ENCODE measurements at regions not wholly inside any gene's neighbourhood (a gene's known extent, or its start where the extent isn't known, plus 50 kb on each side); places are given as distances from the start of the nearest gene placed in this dataset.

DNA sequence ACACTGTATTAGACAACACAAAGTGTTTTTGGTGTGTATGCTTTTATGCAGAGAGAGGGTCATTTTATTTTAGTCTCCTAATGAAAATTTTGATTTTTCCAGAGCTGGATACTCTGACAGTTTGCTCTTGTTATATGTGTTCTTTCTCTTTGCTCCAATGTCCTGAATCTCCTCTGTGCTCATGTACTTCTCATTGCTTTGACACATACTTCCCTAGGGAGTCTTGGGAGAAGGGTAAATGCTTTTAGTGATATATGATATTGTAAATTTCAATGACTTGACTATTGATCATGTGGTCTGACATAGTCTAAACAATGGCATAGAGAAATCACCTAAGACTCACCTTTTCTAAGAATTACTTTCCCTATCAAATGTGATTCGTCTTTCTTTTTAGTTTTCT lies 972.6 kb upstream of the EDIL3 start:
- Histone ChIP-seq H3K36me3 (ENCODE audit: control insufficient read depth in 2 of 4, insufficient read depth in 4 of 4, low read length in 3 of 4) (no peaks in the 10 kb centered on the region), H3K79me1 (ENCODE audit: low read depth, low read length) (no peaks in the 10 kb centered on the region), H3K4me2 (ENCODE audit: insufficient read depth in 1 of 2, low read depth in 2 of 2, low read length in 2 of 2) (no peak overlapping the region), H3K23me2 (ENCODE audit: low read depth, low read length) (no peaks in the 10 kb centered on the region), H2BK120ac (replicated peaks; ENCODE audit: low read depth, low read length) (no peak overlapping the region), H3K4me1 (replicated peaks in 1 of 4; ENCODE audit: control insufficient read depth in 3 of 4, insufficient read depth in 4 of 4, low read length in 3 of 4) (no peaks in the 10 kb centered on the region), H3K27me3 (replicated peaks in 1 of 4; ENCODE audit: control insufficient read depth in 3 of 4, extremely low read depth in 1 of 4, insufficient read depth in 3 of 4, low read length in 3 of 4) (no peaks in the 10 kb centered on the region), H3K4ac (replicated peaks; ENCODE audit: insufficient read length, low read depth, low read length) (no peak overlapping the region), H3K9me3 (ENCODE audit: insufficient read depth in 2 of 2, low read depth in 1 of 2, low read length in 1 of 2) (no peaks in the 10 kb centered on the region), H4K91ac (replicated peaks; ENCODE audit: insufficient read length, low read length) (no peak overlapping the region), H3K79me2 (ENCODE audit: control insufficient read depth in 1 of 2, insufficient read depth in 2 of 2, low read length in 2 of 2) (no peaks in the 10 kb centered on the region), H3K4me3 (ENCODE audit: extremely low read depth in 1 of 4, insufficient read depth in 2 of 4, low read depth in 3 of 4, low read length in 4 of 4) (no peak overlapping the region), H2BK12ac (ENCODE audit: low read depth, low read length) (no peak overlapping the region), H3K9ac (replicated peaks in 1 of 4; ENCODE audit: extremely low read depth in 1 of 4, low read depth in 3 of 4, low read length in 3 of 4) (no peak overlapping the region), H3K18ac (ENCODE audit: extremely low read depth, low read length) (no peak overlapping the region), H4K20me1 (replicated peaks in 1 of 2; ENCODE audit: control insufficient read depth in 1 of 2, insufficient read depth in 2 of 2, low read length in 2 of 2) (no peaks in the 10 kb centered on the region), H3K27ac (ENCODE audit: low read depth, low read length) (no peak overlapping the region), H3K23ac (ENCODE audit: insufficient read length) (no peak overlapping the region), H2AK5ac (ENCODE audit: low read depth, low read length) (no peak overlapping the region), H4K8ac (ENCODE audit: extremely low read depth, insufficient read depth, low read length) (no peak overlapping the region), H2BK20ac (ENCODE audit: low read length) (no peak overlapping the region), H3K14ac (ENCODE audit: insufficient read length) (no peak overlapping the region), H2AFZ (ENCODE audit: low read length) (no peak overlapping the region), H4K5ac (ENCODE audit: insufficient read length, low read depth, low read length) (no peak overlapping the region), H2BK5ac (ENCODE audit: low read depth, low read length) (no peak overlapping the region), H2BK15ac (ENCODE audit: low read length) (no peak overlapping the region), H3K56ac (replicated peaks; ENCODE audit: insufficient read length, low read depth, low read length) (no peak overlapping the region)
- WGBS, 2 experiments (ENCODE audit: extremely low coverage in 1 of 2, insufficient coverage in 1 of 2, insufficient read length in 1 of 2, insufficient replicate concordance in 2 of 2, low coverage in 1 of 2, low lambda C conversion rate in 2 of 2, missing lambda C conversion rate in 1 of 2): 100% methylated on average over 1 of the region's 1 CpG; no CpG with 5 or more reads in 1 of the 2 experiments
- ChIA-PET POLR2A (ENCODE audit: partially characterized antibody) (no interaction called here), CTCF (ENCODE audit: partially characterized antibody) (no interaction called here)
- no peak for FAIRE-seq
- no peak for DNase-seq (ENCODE audit: low read depth in 1 of 2, low spot score in 2 of 2)
- no peak for TF ChIP-seq MAFK (IDR thresholded peaks at IDR 0.05; ENCODE audit: low read depth, low read length)

Data from H1 (cell line).